HG03135 (cell line): ENCODE measurements at regions not wholly inside any gene's neighbourhood (a gene's known extent, or its start where the extent isn't known, plus 50 kb on each side); places are given as distances from the start of the nearest gene placed in this dataset.

Source experiments
- ATAC-seq: cut with Tn5 transposase; IDR thresholded peaks from one replicate; pipeline ENCODE4 v1.9.1; 2021; ENCODE audit warnings: mild to moderate bottlenecking, moderate library complexity; ENCODE audit not compliant: unreplicated experiment

DNA sequence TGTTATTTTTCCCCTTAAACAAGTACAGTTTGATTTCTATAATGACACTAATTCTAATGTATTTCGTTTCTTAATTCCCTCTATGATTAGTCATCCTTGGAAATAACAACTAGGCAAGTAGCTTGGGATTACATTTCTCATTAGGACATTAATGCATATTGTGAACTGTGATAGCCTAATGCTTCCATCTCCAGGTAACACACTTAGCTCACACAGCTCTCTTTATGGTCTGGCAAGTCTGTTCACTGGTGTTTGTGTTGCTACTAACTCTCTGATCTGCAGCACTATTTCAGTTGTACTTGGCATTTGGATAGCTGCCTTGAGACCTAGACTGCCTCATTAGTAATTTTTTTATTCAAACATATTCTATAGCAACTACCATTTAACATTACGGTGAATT, 853.2 kb downstream of the SORCS3 start:
- no peak for ATAC-seq

DNA sequence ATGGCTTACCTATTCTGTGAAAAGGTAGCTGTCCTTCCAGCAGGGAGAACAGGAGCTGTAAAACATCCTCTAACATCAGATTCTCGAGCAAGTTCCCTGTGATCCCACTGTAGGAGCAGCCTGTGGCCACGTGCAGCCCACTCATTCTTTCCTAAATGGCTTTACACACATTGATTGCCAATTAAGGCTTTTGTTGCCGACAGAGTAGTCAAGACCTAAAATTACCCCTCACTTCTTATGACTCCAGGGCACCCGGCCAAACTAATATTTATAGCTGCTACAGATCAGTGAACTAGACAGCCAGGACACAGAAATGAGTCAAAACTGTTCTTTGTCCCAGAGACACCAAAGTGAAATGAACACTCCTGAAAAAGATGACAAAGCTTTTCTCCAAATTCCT, 832.1 kb downstream of the SORCS3 start:
- no peak for ATAC-seq

DNA sequence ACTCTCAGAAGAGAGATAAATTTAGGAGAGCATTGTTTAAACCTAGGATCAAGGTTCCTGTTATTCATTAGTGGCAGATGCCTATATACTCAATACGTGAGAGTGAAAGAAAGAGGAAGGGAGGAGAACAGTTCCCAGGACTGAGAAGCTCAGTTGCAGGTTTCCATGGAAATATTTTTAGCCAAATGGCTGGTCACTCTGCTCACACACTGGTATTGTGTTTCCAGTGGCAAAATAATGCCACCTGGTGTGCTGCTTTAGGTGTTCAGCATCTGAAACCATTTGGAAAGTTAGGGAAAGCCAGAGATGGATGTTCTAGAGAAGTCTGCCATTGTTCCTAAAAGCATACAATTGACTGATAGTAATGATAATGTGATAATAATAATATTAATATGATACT, 827.7 kb downstream of the SORCS3 start:
- no peak for ATAC-seq

DNA sequence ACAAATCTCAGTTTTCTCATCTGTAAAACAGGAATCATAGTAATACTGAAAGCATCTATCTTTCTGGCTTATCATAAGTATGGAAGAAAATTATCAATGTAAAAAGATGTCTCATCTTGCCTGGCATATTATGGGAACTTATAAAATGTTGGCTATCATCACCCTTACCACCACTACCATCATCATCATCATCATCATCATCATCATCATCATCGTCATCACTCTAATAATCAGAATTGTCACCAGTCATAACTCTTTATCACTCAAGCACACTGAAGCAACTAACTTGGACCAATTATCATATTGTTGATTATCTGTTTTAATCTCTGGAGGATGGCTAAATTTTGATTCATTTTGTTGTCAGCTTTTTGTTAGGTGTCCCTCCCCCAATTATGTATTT, 825.4 kb downstream of the SORCS3 start:
- ATAC-seq: no peak

DNA sequence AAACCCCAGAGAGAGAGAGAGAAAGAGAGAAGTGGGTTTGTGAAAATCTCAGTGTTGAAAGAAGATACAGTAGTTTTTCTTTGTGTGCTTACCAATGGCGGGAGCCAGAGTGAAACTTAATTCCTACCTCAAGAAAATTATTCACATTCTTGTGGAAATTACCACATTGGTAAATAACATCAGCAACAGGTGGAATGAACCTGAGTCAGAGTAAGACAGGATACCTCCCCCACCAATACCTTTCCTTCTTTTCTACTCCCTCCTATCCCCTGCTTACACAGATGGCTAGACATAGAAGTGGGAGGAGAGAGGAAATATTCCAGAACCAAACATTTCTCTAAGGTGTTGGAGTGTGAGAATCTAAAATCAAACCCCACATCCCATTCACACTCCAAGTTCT, 793.9 kb downstream of the SORCS3 start:
- no peak for ATAC-seq

DNA sequence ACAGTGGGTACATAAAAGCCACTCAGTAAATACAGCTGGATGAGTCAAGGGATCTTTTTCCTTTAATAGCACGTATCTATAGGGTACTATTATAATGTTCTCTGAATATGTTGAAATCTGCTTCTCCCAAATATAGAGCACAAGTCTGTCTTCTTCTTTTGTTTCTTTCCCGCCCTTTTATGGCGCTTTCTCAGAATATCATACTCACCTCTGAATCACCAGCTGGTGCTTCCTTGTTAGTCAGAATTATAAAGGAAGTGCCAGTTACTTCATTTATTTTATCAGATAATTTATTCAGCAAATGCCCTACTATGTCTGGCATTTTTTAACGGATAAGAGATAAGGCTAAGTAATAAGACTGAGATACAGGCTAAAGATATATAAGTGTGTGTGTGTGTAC, 772.9 kb downstream of the SORCS3 start:
- no peak for ATAC-seq

DNA sequence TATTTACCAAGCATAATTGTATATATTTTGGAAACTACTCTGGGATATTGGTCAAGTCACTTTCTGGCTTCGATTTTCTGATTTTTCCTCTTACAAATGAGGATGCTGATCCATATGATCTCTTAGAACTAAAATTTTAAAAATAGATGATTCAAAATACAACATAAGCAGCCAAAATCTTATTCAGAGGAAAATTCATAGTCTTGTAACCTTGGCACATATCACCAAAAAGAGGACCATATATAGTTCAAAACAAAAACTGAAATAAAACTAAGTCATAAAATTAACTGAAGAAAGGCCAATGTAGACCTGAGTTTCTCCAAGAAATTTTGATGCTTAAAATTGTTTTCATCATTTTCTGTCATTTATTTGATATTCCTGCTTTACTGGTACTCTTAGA, 768.3 kb downstream of the SORCS3 start:
- no peak for ATAC-seq

DNA sequence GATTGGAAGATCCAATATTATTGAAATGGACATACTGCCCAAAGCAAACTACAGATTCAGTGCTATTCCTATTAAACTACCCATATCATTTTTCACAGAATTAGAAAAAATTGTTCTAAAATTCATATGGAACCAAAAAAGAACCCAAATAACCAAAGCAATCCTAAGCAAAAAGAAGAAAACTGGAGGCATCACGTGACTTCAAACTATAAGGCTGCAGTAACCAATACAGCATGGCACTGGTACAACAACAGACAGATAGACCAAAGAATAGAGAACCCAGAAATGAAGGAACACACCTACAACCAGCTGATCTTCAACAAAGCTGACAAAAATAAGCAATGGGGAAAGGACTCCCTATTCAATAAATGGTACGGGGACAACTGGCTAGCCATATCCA, 765.4 kb downstream of the SORCS3 start:
- ATAC-seq: no peak

DNA sequence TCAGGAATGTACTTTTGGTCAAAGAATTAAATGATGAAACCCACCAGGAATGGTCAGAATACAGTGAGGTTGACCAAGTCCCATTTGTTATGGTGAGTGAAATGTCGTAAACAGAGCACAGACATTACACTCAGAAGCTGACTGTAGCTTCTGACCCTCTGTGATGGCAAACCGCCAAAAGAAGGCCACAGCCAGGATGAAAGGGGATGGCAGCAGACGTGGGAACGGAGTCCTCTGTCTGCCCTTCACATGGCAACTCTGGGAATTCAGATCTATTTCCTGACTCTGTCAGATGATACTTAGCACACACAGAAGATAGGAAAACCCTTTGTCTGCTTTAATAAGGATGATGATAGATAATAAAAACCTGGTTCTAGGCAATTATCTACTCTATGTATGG, 757.1 kb downstream of the SORCS3 start:
- ATAC-seq: no peak

DNA sequence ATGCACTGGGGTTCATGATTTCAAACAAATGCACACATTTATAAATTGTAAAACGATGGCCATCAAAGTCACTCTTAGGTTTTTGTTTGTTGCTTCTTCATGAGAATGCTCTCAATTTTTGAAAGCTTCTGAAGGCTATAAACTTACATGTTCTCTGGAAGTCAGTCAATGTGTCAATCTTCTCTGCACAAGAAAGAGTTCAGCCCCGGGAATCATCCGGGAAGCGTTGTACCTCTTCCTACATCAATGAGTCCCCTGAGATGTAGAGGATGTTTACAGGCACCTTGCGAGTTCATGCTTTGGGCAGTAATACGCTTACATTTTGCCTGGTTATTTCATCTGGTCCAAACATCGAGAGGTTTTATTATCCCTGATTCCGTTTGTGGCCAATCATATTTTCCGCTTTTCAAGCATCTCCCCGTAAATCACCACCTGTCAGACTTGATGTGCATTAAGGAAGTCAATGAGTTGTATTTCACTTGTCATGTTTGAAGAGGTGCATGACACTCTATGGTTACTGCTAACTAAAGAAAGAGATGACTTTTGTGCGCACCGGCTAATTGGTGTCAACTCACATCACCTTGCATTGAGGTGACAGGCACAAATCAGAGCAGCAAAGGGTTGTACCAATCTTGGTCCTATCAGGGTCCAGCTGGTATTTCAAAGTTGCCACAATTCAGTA, 750.7 kb downstream of the SORCS3 start:
- no peak for ATAC-seq

DNA sequence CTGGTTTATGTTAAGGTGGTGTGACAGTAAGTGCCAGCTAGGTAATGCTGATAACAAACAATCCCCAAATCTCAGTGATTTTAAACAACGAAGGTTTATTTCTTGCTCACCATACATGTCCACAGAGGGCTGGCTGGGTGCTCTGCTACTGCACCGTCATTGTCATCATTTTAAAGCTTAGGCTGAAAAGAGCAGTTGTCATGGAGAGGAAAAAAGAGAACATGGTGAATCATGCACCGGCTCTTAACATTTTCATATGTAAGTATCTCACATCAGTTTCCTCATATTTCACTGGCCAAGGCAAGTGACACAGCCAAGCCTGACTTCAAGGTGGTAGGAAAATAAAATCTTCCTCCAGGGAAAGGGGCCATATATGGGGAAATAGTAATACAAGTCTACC, 746.9 kb downstream of the SORCS3 start:
- no peak for ATAC-seq

DNA sequence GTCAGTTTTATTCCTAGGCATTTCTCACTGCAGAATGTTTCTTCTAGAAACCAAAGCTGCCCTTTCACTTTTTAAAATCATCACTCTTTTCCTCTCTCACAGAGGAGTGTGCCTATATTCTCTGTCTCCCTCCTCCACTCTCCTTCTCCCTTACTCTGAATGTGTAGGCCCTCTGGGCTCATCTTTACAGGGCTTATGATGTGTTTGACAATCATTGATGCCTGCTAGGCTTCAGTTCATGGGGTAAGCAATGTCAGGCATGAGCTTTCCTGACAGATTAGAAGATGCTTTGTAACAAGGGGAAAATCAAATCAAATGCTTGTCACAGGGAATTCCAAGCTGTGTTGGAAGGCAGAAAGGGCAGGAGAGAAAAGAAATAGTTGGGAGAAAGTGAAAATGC, 742.9 kb downstream of the SORCS3 start:
- ATAC-seq: no peak

DNA sequence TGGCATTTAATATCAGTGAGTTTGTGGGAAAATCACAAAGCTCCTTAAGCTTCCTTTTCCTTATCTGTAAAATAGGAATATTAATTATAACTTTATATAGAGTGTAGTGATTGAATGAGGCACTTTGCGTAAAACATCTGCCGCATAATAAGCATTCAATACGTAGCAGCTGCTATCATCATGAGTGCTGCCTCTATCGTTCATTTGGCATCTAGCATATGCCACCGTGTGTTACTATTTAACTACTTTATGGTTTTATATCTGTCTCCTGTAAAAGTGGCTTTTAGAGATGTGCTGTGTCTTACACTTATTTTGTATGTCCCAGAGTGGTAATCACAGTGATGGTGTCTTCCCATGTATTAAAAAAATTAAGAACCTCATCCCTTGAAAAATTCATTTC, 729.6 kb downstream of the SORCS3 start:
- no peak for ATAC-seq

DNA sequence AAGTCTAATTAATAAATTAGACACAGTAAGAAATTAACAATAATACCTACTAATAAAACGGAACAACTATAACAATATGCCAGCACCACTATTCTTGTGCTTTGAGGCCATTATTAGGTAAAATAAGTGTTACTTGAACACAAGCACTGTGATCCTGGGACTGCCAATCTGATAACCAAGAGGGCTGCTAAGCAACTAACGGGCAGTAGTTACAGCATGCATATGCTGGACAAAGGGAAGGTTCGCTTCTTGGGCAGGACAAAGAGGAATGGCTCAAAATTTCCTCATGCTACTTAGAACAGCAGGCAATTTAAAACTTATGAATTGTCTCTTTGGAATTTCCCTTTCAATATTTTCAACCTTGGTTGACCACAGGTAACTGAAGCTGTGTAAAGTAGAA, 718.6 kb downstream of the SORCS3 start:
- ATAC-seq: no peak

DNA sequence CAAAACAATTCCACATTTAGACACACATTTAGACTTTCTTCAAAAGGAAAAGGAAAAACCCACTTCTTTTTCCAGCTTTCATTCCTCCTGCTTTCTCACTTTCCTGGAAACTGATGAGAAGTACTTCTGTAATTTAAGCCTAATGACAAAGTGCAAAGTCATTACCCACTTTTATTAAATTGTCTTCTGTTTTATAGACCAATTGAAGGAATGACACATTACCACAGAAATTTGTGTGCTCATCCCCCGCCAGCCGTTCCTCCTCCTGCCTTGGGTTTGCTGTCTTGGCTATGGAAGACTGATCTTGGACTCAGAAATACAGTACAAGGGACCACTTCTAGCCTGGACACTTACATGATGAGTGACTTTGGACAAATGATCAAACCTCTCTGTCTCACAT, 717.8 kb downstream of the SORCS3 start:
- no peak for ATAC-seq

DNA sequence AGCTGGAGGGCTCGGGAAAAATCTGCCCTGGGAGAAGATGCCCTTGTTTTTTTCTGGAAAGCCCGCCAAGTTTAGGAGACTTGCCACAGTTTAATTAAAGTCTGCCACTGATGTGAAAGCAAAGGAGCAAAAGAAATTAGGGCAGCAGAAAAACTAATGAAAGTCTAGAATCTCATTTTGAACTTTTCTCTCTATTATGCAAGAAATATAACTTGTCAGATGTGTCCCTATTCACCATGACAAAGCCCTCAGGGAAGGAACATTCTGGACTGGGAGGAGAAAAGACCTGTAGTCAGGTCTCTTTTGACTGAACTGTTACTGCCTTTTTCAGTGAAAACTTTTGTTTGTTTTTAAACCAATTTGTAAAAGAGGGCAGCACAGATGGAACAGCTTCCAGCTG, 715.5 kb downstream of the SORCS3 start:
- no peak for ATAC-seq

DNA sequence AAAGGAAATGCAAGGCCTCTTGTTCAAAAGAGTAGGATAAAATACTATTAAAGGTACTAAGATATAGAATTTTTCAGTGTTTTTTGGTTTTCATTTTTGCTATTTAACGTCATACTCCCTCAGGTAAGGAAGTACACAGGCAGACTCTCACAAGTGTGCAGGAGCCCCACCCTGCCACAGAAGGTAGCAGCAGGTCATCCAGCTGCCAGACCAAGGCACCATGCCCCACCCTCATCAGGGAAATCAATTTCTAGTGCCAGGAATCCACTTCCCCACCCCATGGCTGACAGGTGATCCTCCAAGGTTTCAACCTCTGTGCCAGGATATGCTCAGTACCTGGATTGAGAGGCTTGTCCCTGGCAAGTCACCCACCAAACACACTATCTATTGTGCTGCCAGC, 712.9 kb downstream of the SORCS3 start:
- ATAC-seq: no peak

DNA sequence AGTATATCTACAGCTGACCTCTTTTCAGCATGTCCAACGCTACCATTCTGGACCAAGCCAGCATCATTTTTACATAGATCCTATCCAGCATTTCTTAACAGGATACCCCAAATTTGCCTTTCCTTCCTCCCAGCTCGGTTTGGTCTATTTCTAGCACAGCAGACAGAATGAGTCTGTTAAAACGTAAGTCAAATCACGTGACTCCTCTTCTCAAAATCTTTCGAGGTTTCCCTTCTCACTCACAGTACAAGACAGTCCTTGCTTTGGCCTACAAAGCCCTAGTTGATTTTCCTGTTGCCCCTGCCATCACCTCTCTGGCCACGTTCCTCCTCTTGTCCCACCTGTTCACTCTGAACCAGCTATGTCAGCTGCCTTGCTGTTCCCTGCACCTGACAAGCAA, 711.7 kb downstream of the SORCS3 start:
- no peak for ATAC-seq

DNA sequence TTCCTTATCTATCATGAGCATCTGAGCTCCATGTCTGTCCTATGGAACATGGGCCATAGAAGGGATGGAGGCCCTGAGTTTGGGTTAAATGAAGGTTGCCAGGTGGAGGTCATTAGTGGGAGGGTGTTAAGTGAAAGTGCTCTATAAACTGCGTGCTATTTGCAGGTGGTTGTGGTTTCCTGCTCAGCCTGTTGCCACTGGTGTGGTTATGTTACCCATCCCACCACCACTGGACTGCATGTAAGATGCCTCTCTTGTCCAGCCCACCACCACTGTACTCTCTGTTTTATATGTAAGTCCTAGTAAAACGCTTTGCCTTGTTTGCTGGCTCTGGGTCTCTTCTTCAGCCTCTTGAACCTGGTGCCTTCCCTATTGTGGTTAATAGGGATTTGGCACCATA, 711.2 kb downstream of the SORCS3 start:
- ATAC-seq: no peak

DNA sequence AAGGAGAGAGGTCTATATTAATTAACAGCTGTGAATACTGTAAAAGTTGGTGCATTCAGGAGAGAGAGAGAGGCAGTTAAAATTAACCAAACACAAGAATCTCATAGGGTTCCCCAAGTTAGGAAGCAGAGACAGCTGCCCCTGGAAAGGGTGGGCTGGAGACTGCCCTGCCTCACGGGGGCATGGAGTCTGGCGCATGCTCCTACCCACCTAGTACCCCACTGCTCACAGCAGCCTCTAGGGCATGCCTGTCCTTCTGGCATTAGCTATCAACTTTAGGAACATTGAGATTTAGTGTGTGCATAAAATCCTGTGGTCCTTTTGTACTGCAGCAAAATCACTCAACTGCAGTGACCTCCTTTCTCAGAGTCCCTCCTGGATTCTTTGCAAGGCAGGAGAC, 710.1 kb downstream of the SORCS3 start:
- ATAC-seq: no peak

DNA sequence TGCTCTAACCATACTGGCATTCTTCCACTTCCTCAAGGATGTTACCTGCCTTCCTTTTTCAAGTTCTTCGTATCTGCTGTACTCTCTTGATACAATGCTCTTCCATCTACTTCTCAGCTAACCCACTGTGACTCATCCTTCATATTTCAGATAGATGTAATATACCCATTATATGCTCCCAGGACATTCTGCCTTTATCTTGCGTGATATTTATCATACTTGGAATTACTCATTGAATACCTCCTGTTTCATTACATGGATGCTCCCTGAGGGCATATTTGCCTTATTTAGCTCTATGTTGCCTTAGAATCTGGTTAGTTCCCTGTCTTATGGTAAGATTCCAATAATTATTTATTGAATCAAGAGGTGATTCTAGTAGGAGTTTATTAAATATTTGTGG, 706.4 kb downstream of the SORCS3 start:
- no peak for ATAC-seq

DNA sequence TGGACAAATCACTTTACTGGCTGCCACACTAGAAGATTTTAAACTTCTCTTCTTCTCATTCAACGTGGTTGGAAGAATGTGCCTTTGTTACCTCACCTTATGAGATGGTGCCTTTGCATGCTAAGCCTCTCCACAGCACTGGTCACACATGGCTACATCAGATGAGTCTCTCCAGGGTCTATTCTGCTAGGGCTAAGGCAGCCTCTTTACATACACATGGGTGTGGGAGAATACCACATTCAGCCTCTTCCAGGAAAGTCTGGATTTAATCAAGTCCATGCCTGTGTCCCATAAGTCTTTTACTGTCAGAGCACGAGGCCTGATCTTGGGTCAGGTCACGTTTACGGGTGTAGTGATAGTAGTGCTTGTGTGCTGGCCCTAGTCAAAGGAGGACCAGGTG, 701.5 kb downstream of the SORCS3 start:
- no peak for ATAC-seq

DNA sequence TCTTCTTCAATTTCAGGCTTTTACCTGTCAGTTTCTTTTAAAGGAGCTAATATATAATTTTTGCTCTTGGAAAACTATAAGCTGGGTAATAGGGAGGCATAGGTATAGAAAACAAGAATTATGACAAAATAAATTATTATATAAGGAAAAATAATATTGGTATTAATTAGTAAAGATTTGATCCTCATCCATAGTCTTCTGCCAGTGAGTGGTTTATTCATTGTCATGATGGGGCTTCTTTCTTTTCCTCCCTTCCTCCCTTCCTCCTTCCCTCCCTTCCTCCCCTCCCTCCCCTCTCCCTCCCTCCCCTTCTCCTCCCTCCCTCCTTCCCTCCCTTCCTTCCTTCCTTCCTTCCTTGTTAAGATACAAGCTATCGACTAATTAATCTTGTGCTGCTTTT, 698.6 kb downstream of the SORCS3 start:
- no peak for ATAC-seq
